Stomach smooth muscle (tissue), 2 donors: ENCODE measurements at regions not wholly inside any gene's neighbourhood (a gene's known extent, or its start where the extent isn't known, plus 50 kb on each side); places are given as distances from the start of the nearest gene placed in this dataset.
"Not testable (repeated sequence)": the region's sequence is repeated elsewhere in the genome, so short reads cannot be mapped to it uniquely, and the experiment has no call there.

Experiments used
- H3K27ac ChIP-seq: one replicate; pipeline ENCODE4 v1.7.0; 2013; ENCODE audit warnings: mild to moderate bottlenecking, low read length, inconsistent platforms
- H3K27me3 ChIP-seq, 2 donors: one replicate each; pipeline ENCODE4 v1.7.0; 2013; ENCODE audit warnings: low read length in 2 of 2; ENCODE audit not compliant: insufficient read depth in 2 of 2, control insufficient read depth in 1 of 2
- H3K36me3 ChIP-seq, 2 donors: one replicate each; pipeline ENCODE4 v1.7.0; 2013; ENCODE audit warnings: low read length in 2 of 2; ENCODE audit not compliant: control insufficient read depth in 2 of 2, insufficient read depth in 2 of 2
- H3K4me1 ChIP-seq: one replicate; pipeline ENCODE4 v1.7.0; 2013; ENCODE audit warnings: low read length; ENCODE audit not compliant: control insufficient read depth, insufficient read depth
- H3K4me3 ChIP-seq, 2 donors: one replicate each; pipeline ENCODE4 v1.7.0; 2013; ENCODE audit warnings: low read length in 2 of 2
- H3K9ac ChIP-seq, 2 donors: one replicate each; pipeline ENCODE4 v1.7.0; 2013; ENCODE audit warnings: low read length in 2 of 2, mild to moderate bottlenecking in 1 of 2
- H3K9me3 ChIP-seq, 2 donors: one replicate each; pipeline ENCODE4 v1.7.0; 2013; ENCODE audit warnings: low read length in 2 of 2; ENCODE audit not compliant: control insufficient read depth in 2 of 2
- donor health status: healthy.
- donor health status: Pancreatic carcinoma.

GRCh38 chr2:129532158-129532557 is 447.3 kb upstream of the RAB6C start:
- not testable (repeated sequence) for H3K9me3 ChIP-seq, H3K27me3 ChIP-seq, H3K4me1 ChIP-seq

GRCh38 chr2:129548880-129549279 is 430.6 kb upstream of the RAB6C start:
- H3K4me1 ChIP-seq, result no peaks in the 10 kb centered on the region

More at GRCh38 chr2:129532158-129532557, 447.3 kb upstream of the RAB6C start:
- not testable (repeated sequence) for H3K4me3 ChIP-seq, H3K27ac ChIP-seq, H3K36me3 ChIP-seq, H3K9ac ChIP-seq

GRCh38 chr2:129550536-129550935 is 428.9 kb upstream of the RAB6C start:
- H3K4me1 ChIP-seq, result no peaks in the 10 kb centered on the region
- H3K9me3 ChIP-seq, result no peaks in the 10 kb centered on the region
- H3K9ac ChIP-seq, result no peak overlapping the region
- no peaks in the 10 kb centered on the region for H3K36me3 ChIP-seq
- H3K27ac ChIP-seq, result no peak overlapping the region
- H3K4me3 ChIP-seq, result no peak overlapping the region
- no peaks in the 10 kb centered on the region for H3K27me3 ChIP-seq

More at GRCh38 chr2:129548880-129549279, 430.6 kb upstream of the RAB6C start:
- H3K4me3 ChIP-seq, result no peak overlapping the region
- peaks cover 0 to under 1% of the 10 kb centered on the region in 2 donors for H3K9me3 ChIP-seq
- H3K9ac ChIP-seq, result no peak overlapping the region
- no peak overlapping the region for H3K27ac ChIP-seq
- H3K36me3 ChIP-seq, result no peaks in the 10 kb centered on the region
- no peaks in the 10 kb centered on the region for H3K27me3 ChIP-seq

GRCh38 chr2:129554373-129554772 is 425.1 kb upstream of the RAB6C start:
- H3K27me3 ChIP-seq, result no peaks in the 10 kb centered on the region
- H3K9me3 ChIP-seq, result peaks cover 0 to 2% of the 10 kb centered on the region in 2 donors
- no peak overlapping the region for H3K27ac ChIP-seq
- no peaks in the 10 kb centered on the region for H3K4me1 ChIP-seq
- no peak overlapping the region for H3K9ac ChIP-seq
- no peaks in the 10 kb centered on the region for H3K36me3 ChIP-seq
- no peak overlapping the region for H3K4me3 ChIP-seq

GRCh38 chr2:129559101-129559500 is 420.4 kb upstream of the RAB6C start:
- Histone ChIP-seq H3K4me1 (no peaks in the 10 kb centered on the region), H3K9ac (no peak overlapping the region), H3K4me3 (no peak overlapping the region), H3K27ac (no peak overlapping the region), H3K27me3 (no peaks in the 10 kb centered on the region), H3K9me3 (peaks cover 5 to 9% of the 10 kb centered on the region in 2 donors), H3K36me3 (no peaks in the 10 kb centered on the region)

GRCh38 chr2:129565551-129566109 is 413.8 kb upstream of the RAB6C start:
- Histone ChIP-seq H3K9me3 (peaks cover 0 to 10% of the 10 kb centered on the region in 2 donors), H3K9ac (no peak overlapping the region), H3K36me3 (no peaks in the 10 kb centered on the region), H3K4me3 (no peak overlapping the region), H3K27ac (no peak overlapping the region), H3K4me1 (no peaks in the 10 kb centered on the region), H3K27me3 (peaks cover 0 to 3% of the 10 kb centered on the region in 2 donors)

GRCh38 chr2:129570812-129571211 is 408.7 kb upstream of the RAB6C start:
- H3K36me3 ChIP-seq, H3K4me1 ChIP-seq, H3K27me3 ChIP-seq, H3K4me3 ChIP-seq, H3K27ac ChIP-seq, H3K9me3 ChIP-seq, H3K9ac ChIP-seq: not testable (repeated sequence)

- peaks cover 0 to 3% of the 10 kb centered on the region in 2 donors for H3K9me3 ChIP-seq
- no peak overlapping the region for H3K27ac ChIP-seq
- H3K36me3 ChIP-seq, result no peaks in the 10 kb centered on the region
- no peak overlapping the region for H3K4me3 ChIP-seq
- H3K4me1 ChIP-seq, result no peaks in the 10 kb centered on the region
- no peaks in the 10 kb centered on the region for H3K27me3 ChIP-seq
- H3K9ac ChIP-seq, result no peak overlapping the region
Measured at GRCh38 chr2:129575431-129575830, 404.0 kb upstream of the RAB6C start.

GRCh38 chr2:129575880-129576279 is 403.6 kb upstream of the RAB6C start:
- H3K4me1 ChIP-seq, result no peaks in the 10 kb centered on the region
- H3K27me3 ChIP-seq, result no peaks in the 10 kb centered on the region
- H3K27ac ChIP-seq, result no peak overlapping the region
- no peaks in the 10 kb centered on the region for H3K36me3 ChIP-seq
- no peak overlapping the region for H3K9ac ChIP-seq
- no peak overlapping the region for H3K4me3 ChIP-seq
- peaks cover 0 to under 1% of the 10 kb centered on the region in 2 donors for H3K9me3 ChIP-seq

GRCh38 chr2:129580001-129580400 is 399.5 kb upstream of the RAB6C start:
- Histone ChIP-seq H3K4me1 (no peaks in the 10 kb centered on the region), H3K36me3 (no peaks in the 10 kb centered on the region), H3K9me3 (peaks cover 0 to 4% of the 10 kb centered on the region in 2 donors), H3K27ac (no peak overlapping the region), H3K27me3 (no peaks in the 10 kb centered on the region), H3K9ac (no peak overlapping the region), H3K4me3 (no peak overlapping the region)

- no peak overlapping the region for H3K4me3 ChIP-seq
- peaks cover 0 to 3% of the 10 kb centered on the region in 2 donors for H3K27me3 ChIP-seq
- H3K4me1 ChIP-seq, result no peaks in the 10 kb centered on the region
- no peak overlapping the region for H3K27ac ChIP-seq
- peaks cover 0 to 4% of the 10 kb centered on the region in 2 donors for H3K9me3 ChIP-seq
- no peak overlapping the region for H3K9ac ChIP-seq
- no peaks in the 10 kb centered on the region for H3K36me3 ChIP-seq
Measured at GRCh38 chr2:129585760-129586159, 393.7 kb upstream of the RAB6C start.
